GM18517 (cell line): ENCODE measurements at regions not wholly inside any gene's neighbourhood (a gene's known extent, or its start where the extent isn't known, plus 50 kb on each side); places are given as distances from the start of the nearest gene placed in this dataset.

Source experiments
- ATAC-seq: cut with Tn5 transposase; IDR thresholded peaks from one replicate; pipeline ENCODE4 v1.9.1; 2021; ENCODE audit warnings: mild to moderate bottlenecking, moderate library complexity; ENCODE audit not compliant: unreplicated experiment

DNA sequence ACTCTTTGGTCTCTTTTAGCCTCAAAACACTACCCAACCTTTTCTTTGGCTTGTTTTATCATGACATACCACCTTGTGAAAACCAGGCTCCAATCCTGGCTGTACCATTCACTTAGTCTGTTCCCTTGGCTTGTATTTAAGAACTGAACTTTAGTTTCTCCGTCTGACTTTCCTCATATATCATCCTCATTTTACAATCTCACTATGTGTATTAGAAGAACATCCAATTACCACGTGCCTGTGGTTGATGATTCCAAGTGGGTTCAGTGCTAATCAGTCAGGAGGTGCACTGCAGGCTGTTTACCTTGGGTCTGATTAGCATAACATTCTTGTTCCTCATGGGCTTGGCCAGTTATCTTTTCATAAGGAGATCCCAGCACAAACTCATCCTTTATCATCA, 144.8 kb upstream of the KLF14 start:
- no peak for ATAC-seq

DNA sequence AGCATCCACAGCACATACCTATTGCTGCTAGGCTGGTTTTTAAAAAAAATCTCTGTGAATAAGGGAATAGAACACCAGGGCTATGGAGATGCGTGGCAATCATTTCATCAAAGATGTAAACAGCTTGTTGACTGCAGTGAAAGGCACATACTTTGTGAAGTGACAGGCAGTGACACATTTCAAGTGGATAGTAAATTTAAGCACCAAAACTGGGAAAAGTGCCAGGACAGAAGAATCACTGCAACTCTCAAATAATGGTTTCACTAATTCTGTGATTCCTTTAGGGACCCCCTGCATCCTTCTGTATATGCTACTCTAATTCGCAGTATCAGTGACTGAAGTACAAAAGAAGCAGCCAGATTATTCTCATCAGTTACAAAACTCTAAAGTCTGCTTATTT, 145.2 kb upstream of the KLF14 start:
- ATAC-seq: no peak

DNA sequence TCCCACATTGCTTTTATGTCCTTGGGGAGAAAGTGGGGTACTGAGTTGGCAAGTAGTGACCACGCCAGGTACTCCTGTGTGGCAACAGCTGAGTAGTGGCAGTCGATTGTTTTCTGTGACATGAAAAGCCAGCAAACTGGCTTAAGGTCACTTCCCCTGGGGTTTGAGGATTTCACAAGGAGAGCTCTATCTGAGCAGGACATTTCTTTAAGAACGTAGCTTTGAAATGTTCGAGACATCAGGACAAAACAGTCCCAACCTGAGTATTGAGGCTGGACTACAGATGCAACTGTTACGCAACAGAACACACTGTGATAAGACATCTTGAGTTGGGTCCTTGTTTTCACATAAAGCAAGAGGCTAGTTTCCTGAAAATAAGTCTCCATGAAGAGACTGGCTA, 146.7 kb upstream of the KLF14 start:
- ATAC-seq: no peak

DNA sequence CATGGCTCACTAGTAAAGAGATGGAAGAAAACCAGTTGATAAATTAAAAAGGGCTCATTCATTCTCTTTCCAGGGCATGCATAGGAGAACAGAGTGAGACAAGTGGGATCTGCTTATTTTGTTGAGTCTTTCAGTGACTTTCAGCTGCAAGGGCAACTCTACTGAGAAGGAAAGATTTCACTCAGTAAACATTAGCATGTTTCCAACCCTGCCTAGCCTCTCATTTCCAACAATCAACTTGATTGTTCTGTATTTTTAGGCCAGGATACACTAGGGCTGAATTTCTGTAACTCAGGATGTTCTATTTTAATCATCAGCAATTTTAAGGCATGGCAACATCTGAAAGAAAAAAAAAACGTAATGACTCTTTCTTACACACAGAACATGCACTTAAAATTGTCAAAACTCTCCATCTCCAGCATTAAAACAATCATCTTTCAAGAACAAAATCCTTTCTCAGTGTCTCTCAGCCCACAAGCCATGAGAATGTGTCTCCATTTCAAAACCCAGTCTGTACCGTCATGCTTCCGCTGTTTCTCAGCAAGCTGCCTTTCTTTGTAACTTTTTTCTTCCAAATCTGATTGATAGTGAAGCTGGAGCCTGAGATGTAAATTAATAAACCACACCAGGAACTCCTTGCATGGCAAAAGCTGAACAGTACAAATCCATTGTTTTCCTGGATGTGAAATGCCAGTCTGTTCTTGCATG, 147.2 kb upstream of the KLF14 start:
- no peak for ATAC-seq

DNA sequence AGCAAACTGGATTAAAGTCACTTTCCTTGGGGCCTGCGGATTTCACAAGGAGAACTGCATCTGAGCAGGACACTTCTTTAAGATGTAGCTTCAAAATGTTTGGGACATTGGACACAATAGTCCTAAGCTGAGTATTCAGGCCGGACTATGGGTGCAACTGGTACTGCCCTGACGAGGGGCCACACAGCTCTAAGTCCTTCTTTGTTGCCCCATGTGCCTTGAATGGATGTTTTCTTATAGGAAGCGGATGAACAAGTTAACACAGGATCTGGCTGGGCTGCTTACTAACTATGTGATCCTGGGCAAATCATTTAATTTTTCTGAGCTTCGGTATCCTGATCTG, 147.8 kb upstream of the KLF14 start:
- no peak for ATAC-seq

DNA sequence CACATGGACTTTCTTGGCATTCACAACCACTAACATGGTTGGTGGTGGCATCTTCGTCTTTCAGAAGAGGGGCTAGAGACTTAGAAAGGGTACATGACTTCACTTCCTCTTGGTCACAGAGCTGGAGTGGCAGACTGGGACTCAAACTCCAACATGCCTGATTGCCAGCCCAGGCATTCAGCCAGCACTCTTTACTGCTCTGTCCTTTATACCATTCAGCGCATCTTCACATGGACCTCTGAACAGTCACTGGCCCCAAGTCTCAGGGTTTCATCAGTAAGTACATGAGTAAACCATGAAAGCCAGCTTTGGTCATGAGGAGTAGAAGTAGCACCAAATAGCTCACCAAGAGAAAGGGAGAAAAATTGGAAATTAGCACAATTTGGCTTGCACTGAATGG, 148.4 kb upstream of the KLF14 start:
- ATAC-seq: no peak

DNA sequence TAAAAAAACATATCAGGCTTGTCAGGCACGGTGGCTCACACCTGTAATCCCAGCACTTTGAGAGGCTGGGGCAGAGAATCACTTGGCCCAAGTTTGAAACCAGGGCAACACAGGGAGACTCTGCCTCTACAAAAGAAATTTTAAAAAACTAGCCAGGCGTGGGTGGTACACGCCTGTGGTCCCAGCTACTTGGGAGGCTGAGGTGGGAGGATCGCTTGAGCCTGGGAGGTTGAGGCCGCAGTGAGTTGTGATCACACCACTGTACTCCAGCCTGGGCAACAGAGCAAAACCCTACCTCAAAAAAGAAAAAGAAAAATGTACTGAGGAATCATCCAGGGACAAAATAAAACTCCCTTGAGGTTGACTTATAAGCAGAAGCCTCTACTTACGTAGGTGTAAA, 149.9 kb upstream of the KLF14 start:
- ATAC-seq: no peak

DNA sequence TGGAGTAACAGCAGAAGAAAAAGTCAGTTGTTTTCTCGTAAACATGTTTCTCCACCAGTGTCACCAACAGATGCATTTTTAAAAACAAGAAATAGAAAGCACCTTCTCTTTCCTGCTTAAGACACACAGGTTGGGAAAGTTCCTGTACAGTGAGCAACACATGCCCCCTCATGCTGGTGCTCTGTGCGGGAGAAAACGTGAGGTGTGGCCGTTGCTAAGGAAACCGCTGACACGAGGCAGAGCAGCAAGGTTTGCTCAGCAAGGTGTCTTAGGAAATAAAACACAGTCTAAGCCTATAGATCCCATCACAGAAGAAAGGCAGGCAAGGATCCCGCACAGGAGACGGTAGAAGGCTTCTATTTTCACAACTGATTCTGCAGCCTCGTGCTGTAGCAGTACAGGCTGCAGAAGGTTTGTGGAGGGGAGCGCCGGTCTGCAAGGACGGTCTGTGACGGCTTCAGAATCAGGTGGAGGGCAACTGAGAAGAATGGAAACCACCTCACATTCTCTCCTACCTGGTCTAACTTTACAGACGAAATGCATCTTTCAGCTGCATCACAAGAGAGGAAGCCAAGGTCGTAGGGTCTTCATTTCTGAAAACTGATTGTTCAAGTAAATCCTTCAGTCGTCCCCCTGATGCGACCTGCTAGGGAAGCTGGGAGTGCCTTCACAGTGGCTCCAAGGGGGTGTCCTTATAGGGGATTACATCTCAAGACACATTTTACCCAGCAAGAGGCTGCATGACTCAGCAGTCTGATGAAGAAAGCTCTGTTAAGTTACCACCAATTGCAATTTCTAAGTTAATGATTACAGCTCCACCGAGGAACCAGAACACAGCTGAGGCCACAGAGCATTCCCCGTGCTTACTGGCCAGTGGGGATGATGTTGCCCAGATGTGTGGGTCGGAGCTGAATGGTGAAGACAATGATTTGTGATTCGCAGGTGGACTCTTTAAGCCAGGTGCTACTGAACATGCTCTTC, 150.7 kb upstream of the KLF14 start:
- no peak for ATAC-seq

DNA sequence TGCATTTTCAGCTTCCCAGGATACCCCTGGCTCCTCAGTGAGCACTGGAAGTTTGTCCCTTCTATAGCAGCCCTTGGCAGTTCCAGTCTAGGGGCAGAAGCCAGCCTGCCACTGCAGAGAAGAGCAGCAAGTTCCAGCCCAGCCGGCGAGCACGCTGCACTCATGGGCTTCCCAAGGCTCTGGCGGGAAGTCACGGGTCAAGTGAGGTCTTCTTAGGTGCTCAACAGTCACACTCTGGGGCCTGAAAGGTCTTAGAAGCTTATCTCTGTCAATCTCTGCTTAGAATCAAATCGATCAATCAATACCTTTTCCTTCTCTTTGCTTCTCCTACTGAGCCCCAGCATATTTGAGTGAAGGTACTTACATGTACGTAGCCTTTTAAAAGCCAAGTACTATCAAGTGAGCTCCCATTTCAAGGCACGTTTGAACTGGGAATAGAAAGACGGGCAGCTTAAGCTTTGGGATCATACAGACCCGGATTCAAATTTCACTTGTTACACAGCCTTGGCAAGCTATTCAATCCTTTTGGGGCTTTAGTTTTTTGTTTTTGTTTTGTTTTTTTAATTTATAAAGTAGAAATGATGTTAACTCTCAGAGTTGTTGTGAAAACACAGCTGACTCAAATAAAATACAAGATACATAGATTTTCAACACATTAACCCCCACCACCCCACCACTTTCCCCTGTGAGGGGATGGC, 152.6 kb upstream of the KLF14 start:
- ATAC-seq: no peak

DNA sequence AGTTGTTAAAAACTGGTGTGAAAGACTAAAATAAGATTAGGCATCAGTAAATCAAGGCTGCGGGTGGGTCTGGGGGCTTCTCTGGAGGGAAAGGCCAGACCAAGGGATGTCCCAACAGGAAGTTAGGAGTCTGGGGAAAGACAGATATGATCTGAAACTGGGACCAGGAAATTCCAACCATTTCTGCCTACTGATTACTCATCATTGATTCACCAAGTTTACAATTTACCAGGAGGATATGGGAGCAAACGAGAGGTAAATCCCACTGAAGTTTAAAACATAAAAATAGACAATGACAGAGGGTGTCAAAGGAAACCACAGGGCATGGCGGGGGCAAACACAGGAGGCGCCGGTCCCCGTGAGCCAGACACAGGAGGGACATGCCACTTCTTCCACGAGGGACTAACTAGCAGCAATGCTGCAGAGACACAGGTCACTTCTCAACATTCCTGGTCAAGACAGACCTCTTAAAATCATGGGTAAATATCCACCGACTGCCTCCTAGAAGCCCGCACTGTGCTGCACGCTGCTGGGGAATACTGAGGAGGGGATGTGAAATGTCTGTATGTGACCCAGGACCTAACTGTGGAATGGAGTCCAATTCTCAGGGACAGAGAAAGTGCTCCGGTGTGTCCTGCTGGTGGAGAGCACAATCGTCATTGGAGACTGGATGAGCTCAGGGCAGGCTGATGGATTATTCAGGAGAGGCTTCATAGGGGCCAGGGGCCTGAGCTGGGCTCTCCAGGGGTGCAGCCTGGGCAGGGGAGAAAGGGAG, 153.4 kb upstream of the KLF14 start:
- ATAC-seq: no peak

DNA sequence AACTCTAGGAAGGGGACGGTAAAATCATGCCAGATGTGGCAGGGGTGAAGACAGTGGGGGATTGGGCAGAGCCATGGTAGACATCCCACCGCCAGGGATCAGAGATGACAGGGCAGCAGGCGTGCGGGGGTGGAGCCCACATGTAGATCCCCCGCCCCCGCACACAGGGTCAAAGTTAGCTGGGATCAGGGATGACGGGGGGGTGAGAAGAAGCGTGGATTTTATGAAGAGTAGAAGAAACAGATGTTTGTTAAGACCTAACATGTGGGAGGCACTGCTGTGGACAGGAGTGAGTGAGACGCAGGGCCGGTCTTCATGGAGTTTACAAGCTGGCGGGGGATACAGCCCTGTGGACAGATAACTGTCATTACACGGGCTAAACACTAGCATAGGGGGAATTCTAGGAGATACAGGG, 154.0 kb upstream of the KLF14 start:
- ATAC-seq: no peak

DNA sequence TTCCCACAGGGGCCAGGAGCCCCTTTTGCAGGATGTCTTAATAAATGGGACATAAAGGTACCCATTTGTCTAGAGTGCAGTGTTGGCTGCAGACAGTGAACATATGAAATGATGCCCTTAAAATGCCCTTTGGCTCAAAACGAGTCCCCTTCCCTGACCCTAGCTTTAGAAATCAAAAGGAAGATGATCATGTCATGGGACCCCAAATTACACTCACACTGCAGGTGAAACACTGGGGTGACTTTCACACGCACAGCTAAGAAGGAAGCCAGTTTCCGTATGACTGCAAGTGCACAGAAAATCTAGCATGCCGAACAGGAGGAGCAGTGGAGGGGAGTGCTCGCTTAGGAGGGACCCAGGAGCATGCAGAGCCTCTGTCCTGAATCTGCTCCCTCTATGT, 154.5 kb upstream of the KLF14 start:
- no peak for ATAC-seq

DNA sequence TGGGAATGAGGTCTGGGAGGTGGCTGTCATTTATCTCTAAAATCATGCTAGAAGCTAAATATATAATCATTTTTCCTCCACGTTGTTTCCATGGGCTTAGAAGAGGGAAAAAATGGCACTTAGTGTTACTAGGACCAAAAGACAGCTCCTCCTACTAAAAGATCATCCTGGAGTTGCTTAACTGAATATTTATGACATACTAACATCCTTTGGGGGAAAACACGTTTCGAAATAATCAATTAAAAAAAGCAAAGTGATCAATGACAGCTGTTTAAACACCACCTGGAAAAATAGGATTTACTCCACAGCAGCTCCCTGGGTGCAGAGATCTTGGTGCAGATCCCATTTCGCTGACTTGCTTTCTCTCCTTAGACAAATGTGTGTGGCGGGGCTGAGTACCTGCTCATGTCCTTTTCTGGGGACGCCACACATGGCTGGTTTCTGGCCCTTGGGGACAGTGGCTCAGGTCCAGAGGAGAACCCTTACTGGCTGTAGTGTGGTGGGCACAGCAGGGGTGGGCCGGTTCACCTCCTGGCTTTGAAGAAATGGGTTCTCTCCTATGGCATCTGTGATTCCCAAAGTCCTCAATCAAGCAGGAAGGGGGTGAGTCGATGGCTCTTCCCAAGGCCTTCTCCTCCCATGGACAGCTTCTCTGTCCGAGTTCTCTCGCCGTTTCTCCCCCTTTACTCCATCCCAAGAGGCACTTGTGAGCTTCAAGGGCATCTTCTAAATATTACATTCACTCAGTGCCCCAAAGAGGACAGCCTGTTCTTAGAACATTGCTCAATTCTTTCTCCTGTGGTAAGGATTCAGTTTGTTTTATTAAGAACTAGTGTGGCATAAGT, 156.4 kb upstream of the KLF14 start:
- no peak for ATAC-seq

DNA sequence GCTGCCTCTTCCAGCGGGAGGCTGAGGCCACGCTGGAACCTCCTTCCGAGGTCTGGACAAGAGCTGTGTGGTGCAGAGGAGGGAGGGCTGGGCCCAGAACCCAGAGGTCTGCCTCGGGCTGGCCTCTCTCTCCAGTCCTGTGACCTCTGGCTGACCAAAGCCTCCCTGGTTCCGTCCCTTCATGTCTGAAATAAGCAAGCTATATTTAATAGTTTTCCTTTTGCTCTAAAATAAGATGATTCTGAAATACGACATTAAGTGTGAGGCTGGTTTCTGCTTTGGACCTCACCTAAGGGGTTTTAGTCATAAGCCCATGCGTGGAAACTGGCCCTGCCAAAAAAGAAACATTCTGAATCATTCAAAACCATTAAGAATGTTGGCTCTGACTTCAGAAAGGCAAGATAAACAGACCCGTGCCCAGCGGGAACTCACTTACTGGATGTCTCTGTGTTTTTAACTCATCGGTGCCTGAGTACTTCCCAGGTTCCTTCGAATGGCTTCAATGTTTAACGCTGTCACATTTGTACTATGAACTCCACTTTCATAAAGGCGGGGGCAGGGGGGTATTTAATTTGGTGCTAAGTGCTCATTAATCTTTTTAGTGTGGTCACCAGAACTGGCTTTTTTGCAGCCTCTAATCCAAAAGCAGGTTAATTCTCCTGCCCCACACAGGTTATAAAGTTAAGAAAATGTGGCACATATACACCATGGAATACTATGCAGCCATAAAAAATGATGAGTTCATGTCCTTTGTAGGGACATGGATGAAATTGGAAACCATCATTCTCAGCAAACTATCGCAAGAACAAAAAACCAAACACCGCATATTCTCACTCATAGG, 157.5 kb upstream of the KLF14 start:
- no peak for ATAC-seq

DNA sequence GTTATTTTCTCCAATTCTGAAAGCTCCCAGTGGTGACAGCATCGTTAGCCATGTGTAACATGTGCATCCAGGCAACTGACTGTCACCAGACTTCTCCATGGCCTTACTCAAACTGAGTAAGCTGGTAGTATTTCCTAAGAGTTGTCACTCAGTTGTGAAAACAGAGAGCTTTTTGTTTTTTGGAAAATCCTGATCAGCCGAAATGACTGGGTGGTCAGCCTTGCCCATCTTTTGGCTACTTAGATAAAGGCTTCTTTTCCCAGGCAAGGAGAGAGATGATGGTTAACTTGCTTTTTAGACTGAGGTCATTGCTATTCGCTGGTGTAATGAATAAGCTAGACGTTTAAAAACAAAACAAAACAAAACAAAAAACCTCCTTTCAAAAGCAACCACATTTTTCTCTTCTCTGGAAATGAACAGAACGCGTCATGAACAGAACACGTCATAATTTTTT, 159.5 kb upstream of the KLF14 start:
- ATAC-seq: no peak

DNA sequence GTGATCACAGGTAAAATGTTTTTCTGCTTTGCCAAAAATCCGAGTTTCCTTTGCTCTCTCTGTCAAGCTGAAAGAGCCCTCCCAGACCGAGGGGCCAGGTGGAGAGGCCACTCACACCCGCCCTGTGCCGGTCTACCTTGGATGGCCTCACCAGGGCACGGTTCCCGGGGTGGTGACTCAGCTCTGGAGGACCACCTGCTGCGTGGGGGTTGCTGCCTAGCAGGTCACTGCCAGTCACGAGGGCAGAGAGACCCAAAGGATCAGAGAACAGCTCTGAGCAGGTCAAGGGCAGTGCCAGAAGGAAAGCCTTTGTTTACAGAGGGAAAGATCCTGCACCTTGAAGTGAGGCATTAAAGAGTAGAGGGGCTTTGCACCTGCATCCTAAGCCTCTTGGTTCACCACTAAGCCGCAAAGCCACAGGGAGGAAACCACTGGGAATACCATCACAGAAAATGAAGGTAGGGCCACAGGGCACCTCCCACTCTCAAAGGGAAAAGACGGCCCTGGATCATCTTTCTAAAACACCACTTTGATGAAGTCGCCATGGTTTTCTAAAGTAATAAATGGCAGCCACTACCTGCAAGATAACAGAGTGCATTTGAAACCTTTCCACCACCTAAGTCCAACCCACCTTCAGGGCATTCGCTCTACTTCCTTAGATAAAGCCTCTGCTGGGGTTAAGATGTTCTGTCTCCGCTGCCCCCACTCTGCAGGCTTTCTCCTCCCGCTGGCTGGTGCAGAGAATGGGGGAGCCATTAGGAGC, 160.3 kb upstream of the KLF14 start:
- no peak for ATAC-seq

DNA sequence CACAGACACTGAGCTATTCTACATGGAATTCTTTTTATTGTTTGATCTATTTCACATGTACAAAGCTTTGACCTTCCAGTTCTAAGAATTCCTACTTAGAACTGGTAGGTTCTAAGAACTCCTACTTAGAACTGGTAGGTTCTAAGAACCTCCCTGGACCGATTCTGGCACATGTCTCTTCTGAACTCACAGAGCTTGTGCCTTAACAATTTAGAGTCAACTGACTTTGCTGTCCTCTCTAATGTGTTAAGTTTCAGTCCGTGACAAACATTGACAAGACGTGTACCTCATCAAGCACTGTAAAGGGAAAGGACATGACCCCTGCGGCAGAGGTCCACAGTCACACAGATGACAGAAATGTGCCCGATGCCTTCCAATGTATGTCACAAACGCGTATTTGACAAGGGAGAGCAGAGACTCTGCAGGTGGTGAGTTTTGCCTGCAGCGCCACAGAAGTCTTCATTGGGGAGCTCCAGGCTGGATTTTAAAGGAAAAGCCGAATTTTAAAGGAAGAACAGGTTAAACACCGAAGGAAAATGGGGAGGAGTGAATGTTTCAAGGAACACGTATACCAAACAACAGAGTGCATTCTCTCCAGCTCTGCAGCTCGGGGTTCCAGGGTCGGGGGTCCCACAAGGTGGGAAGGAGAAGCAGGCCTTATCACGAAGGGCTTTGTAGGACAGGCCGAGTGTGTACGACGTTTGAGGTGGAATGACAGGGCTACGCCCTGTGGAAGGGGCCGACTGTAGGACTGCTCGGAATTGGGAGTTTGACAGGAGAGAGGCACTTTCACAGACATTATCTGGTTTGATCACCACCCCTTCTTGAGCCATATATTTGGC, 161.1 kb upstream of the KLF14 start:
- no peak for ATAC-seq
